Liver (tissue), 1 donor: ENCODE measurements at regions not wholly inside any gene's neighbourhood (a gene's known extent, or its start where the extent isn't known, plus 50 kb on each side); places are given as distances from the start of the nearest gene placed in this dataset. TPM values are rescaled to one million over a fixed set of nuclear protein-coding genes. Genes with fewer than 3 reads are reported as not detected.

Experiments used
- small RNA-seq: library from RNA; depleted of rRNA; stranded (forward); fragments of <200 nt; gene quantifications from one replicate; pipeline ENCODE3, GENCODE V24; 2014

Small RNA genes lying in the stretch of these regions (small RNA-seq; reads per million reads assigned to genes)
- gene AL078604.3: not detected
